ENCODE measurements at regions not wholly inside any gene's neighbourhood (a gene's known extent, or its start where the extent isn't known, plus 50 kb on each side); places are given as distances from the start of the nearest gene placed in this dataset.

- ATAC-seq (ENCODE audit: low read depth) (no peak), DNase-seq (peak; percentile 2)
- Histone ChIP-seq H2BK20ac (ENCODE audit: low read depth, low read length) (no peak overlapping the region), H3K9ac (ENCODE audit: low read depth, low read length) (no peak overlapping the region), H3K27me3 (ENCODE audit: control insufficient read depth, insufficient read depth, low read length) (no peaks in the 10 kb centered on the region), H3K9me3 (ENCODE audit: control insufficient read depth, insufficient read depth, low read length) (no peaks in the 10 kb centered on the region), H3K18ac (ENCODE audit: low read depth, low read length) (no peak overlapping the region), H3K4me2 (ENCODE audit: low read depth, low read length) (no peak overlapping the region), H3K14ac (replicated peaks; ENCODE audit: low read depth, low read length) (no peak overlapping the region), H3K4ac (ENCODE audit: low read depth, low read length) (no peak overlapping the region), H3K4me3 (ENCODE audit: insufficient read depth, low read depth, low read length) (no peak overlapping the region), H4K5ac (ENCODE audit: low read depth, low read length) (no peak overlapping the region), H2AK9ac (replicated peaks; ENCODE audit: low read depth, low read length, poor library complexity) (no peak overlapping the region), H3K9me1 (ENCODE audit: insufficient read depth, low read length) (no peaks in the 10 kb centered on the region), H4K91ac (ENCODE audit: insufficient read depth, low read depth, low read length) (no peak overlapping the region), H2BK5ac (ENCODE audit: low read depth, low read length, poor library complexity, severe bottlenecking) (no peak overlapping the region), H2AFZ (replicated peaks; ENCODE audit: low read length, poor library complexity) (no peak overlapping the region), H3K23ac (ENCODE audit: low read depth, low read length) (no peak overlapping the region), H3K4me1 (ENCODE audit: control insufficient read depth, insufficient read depth, low read length) (no peaks in the 10 kb centered on the region), H4K8ac (ENCODE audit: low read depth in 2 of 2, low read length in 2 of 2) (no peak overlapping the region), H3K27ac (ENCODE audit: insufficient read depth, low read length) (no peak overlapping the region), H2BK120ac (ENCODE audit: low read depth, low read length) (no peak overlapping the region), H2BK15ac (ENCODE audit: low read depth, low read length) (no peak overlapping the region), H3K56ac (ENCODE audit: extremely low read depth, insufficient read depth, low read length) (no peak overlapping the region), H3K79me1 (ENCODE audit: low read depth in 1 of 2, low read length in 2 of 2) (no peaks in the 10 kb centered on the region), H3K36me3 (ENCODE audit: control insufficient read depth, insufficient read depth, low read length) (no peaks in the 10 kb centered on the region), H2AK5ac (ENCODE audit: low read depth, low read length) (no peak overlapping the region), H4K20me1 (ENCODE audit: insufficient read depth, low read length) (no peaks in the 10 kb centered on the region)
- CTCF ChIA-PET: no interaction called here
- TF ChIP-seq RAD21 (IDR thresholded peaks at IDR 0.05; ENCODE audit: low read length): no peak
- no peak for TF ChIP-seq ELK1 (IDR thresholded peaks at IDR 0.05; ENCODE audit: borderline replicate concordance, low read depth, low read length)
- TF ChIP-seq NFE2L2 (IDR thresholded peaks at IDR 0.05; ENCODE audit: low read depth, low read length): no peak
- TF ChIP-seq RFX5 (IDR thresholded peaks at IDR 0.05; ENCODE audit: low read depth, low read length): no peak
- peak; percentile 88 for TF ChIP-seq CEBPB (IDR thresholded peaks at IDR 0.05; ENCODE audit: low read depth, low read length)
- TF ChIP-seq BHLHE40 (IDR thresholded peaks at IDR 0.05; ENCODE audit: low read depth, low read length): no peak
- no peak for TF ChIP-seq MXI1 (IDR thresholded peaks at IDR 0.05; ENCODE audit: borderline replicate concordance, low read depth, low read length)
- intact Hi-C loops (cut with micrococcal nuclease) (no loop called here), dilution Hi-C loops (cut with HindIII; ENCODE audit: low sequenced_read_pairs, unreplicated experiment) (no loop called here), in situ Hi-C loops (cut with MboI; ENCODE audit: low sequenced_read_pairs) (no loop called here)
- WGBS, 2 experiments (ENCODE audit: extremely low coverage in 2 of 2, insufficient read length in 1 of 2): no CpG with 5 or more reads among the region's 2 CpGs
- POLR2A ChIA-PET (ENCODE audit: unreplicated experiment): no interaction called here
- no TSS peak for BruUV-seq (replicated peaks)
Observed at GRCh38 chr14:42683707-42684106, 1077.0 kb downstream of the LRFN5 start.
